ENCODE measurements at regions not wholly inside any gene's neighbourhood (a gene's known extent, or its start where the extent isn't known, plus 50 kb on each side); places are given as distances from the start of the nearest gene placed in this dataset.
"Not testable (repeated sequence)": the region's sequence is repeated elsewhere in the genome, so short reads cannot be mapped to it uniquely, and the experiment has no call there.

- DNase-seq (ENCODE audit: low spot score), result no peak
Measured at GRCh38 chr1:193402977-193403376, 216.6 kb upstream of the B3GALT2 start.

- DNase-seq (ENCODE audit: low spot score), result no peak
Measured at GRCh38 chr1:193402037-193402436, 215.6 kb upstream of the B3GALT2 start.

DNA sequence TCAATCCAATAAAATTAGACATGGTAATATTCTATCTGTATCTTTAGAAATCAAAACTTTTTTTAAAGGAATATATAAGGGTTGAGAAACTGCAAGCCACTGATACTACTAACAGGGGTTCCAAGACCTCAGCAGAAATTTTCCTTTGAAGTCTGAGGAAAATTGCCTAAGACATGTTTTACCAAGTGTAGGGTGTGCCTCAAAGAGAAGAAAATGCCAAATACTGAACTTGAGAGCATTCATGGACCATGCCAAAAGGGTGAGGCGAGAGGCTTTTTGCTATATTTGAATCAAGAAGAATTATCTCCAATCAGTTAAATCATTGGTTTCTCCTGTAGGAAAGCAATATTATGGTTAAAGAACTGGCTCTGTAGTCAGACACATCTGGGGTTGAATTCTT lies 207.9 kb upstream of the B3GALT2 start:
- no peak for DNase-seq (ENCODE audit: low spot score)

GRCh38 chr1:193392686-193393085 lies 206.3 kb upstream of the B3GALT2 start:
- no peak for DNase-seq (ENCODE audit: low spot score)

DNA sequence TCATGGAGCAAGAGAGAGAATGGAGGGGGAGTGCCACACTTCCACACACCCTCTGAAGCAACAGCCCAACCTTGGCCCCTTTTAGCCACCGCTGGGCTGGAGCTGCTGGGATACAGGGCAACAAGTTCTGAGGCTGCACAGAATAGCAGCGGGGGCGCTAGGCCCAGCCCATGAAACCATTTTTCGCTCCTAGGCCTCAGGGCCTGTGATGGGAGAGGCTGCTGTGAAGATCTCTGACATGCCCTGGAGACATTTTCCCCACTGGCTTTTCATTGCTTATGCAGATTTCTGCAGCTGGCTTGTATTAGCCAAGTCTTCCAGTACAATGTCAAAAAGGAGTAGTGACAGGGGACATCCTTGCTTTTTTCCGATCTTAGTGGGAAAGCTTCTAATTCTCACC lies 202.3 kb upstream of the B3GALT2 start:
- DNase-seq (ENCODE audit: low spot score), result no peak

DNA sequence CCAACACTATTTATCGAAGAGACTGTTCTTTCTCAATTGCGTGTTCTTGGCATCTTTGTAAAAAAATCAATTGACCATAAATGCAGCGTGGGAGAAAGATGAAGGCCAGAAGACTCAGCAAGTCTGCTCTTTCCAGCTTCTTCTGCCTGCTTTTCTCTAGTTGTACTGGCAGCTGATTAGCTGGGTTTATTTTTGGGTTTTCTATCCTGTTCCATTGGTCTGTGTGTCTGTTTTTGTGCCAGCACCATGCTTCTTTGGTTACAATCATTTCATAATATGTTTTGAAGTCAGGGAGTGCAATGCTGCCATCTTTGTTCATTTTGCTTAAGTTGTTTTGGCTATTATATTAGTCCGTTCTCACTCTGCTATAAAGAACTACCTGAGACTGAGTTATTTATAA lies 201.8 kb upstream of the B3GALT2 start:
- DNase-seq (ENCODE audit: low spot score), result no peak

- DNase-seq (ENCODE audit: low spot score), result no peak
Measured at GRCh38 chr1:193387406-193387805, 201.0 kb upstream of the B3GALT2 start.

DNA sequence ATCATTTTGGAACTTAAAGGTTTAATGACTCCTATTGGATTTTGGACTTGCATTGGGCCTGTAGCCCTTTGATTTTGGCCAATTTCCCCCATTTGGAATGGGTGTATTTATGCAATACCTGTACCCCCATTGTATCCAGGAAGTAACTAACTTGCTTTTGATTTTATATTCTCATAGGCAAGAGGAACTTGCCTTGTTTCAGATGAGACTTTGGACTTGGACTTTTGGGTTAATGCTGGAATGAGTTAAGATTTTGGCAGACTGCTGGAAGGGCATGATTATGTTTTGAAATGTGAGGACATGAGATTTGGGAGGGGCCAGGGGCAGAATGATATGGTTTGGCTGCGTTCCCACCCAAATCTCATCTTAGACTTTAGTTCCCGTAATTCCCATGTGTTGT lies 192.0 kb upstream of the B3GALT2 start:
- DNase-seq (ENCODE audit: low spot score), result not testable (repeated sequence)

DNA sequence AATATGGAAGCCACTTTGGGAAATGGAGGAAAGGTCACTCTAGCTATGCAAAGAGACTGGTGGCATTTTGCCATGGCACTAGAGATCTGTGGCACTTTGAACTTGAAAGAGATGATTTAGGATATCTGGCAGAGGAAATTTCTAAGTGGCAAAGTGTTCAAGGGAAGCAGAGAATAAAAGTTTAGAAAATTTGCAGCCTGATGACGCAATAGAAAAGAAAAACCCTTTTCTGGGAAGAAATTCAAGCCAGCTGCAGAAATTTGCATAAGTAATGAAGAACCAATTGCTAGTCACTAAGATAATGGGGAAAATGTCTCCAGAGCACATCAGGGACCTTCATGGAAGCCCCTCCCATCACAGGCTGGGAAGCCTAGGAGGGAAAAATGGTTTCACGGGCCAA lies 191.1 kb upstream of the B3GALT2 start:
- DNase-seq (ENCODE audit: low spot score), result no peak

- DNase-seq (ENCODE audit: low spot score), result no peak
Measured at GRCh38 chr1:193372553-193372952, 186.1 kb upstream of the B3GALT2 start.

- no peak for DNase-seq (ENCODE audit: low spot score)
Measured at GRCh38 chr1:193368302-193368701, 181.9 kb upstream of the B3GALT2 start.

GRCh38 chr1:193367863-193368262 lies 181.4 kb upstream of the B3GALT2 start:
- no peak for DNase-seq (ENCODE audit: low spot score)

- no peak for DNase-seq (ENCODE audit: low spot score)
Measured at GRCh38 chr1:193366764-193367507, 180.5 kb upstream of the B3GALT2 start.

GRCh38 chr1:193365966-193366365 lies 179.6 kb upstream of the B3GALT2 start:
- no peak for DNase-seq (ENCODE audit: low spot score)

DNA sequence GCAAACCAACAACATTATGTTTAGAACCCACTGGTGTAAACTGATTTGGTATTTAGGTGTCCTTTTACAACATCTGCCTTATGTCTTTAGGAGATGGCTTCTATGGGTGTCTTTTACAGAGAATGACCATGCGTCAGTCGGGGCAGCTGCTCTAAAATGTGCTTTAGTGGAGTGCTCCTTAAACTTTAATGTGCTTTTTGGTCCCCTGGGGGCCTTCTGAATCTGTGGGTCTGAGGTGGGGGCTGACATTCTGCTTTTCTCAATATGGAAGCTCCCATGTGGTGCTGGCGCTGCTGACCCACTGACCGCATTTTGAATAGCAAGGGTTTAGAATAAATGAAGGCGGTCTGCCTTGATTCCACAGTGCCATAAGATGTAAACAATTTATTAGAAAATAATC lies 173.2 kb upstream of the B3GALT2 start:
- DNase-seq (ENCODE audit: low spot score), result no peak

GRCh38 chr1:193358419-193358818 lies 172.0 kb upstream of the B3GALT2 start:
- no peak for DNase-seq (ENCODE audit: low spot score)

DNA sequence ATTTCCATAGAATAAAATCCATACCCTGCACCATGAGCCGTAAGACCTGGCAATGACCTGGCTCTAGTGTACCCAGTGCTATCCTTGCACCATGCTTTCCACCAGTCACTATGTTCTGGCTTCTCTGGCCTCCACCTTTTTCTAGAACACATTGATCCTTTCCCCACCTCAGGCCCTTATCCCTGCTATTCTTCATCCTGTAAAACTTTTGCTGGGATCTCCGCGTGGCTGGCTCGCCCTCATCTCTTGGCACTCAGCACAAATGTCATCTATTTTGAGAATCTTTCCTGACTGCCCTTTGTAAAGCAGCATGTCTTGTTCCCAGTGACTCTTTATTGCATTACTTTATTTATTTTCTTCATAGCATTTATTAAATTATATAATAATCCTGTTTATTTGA lies 169.8 kb upstream of the B3GALT2 start:
- no peak for DNase-seq (ENCODE audit: low spot score)

- no peak for DNase-seq (ENCODE audit: low spot score)
Measured at GRCh38 chr1:193355626-193356025, 169.2 kb upstream of the B3GALT2 start.

- DNase-seq (ENCODE audit: low spot score), result no peak
Measured at GRCh38 chr1:193355178-193355577, 168.8 kb upstream of the B3GALT2 start.

DNA sequence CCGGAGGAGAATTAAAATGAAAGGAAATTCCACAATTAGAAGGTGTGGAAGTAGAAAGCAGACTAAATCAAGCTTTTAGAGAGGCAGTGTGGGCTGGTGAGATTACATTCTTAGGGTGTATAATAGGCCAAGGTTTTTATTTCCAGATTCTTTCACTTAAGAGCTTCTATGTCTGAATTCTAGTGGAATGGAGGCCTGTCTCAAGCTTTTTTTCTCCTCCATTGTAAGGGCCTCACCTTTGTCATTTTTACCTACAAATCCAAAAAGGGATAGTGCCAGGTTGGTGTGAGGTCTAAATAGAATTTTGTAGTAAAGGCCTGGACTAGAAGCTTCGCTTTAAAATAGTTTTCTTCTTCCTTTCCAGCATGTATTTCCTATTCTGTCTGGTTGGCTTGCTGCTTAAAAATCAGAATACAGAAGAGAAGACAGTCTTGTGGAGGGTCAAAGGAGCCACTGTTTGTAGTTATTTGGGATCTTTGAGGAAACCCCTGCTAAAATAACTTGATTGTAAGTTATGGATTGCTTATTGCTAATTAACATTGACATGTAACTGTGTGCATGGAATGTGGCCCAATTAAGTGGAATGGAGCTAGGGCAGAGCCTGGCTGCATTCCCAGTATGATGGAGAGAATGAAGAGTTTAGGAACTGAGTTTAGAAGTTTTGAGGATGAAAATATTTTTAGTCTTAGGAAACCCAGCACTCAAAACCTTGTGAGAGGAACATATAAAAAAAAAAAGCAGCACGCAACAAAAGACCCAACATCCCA lies 162.5 kb upstream of the B3GALT2 start:
- DNase-seq (ENCODE audit: low spot score), result no peak

DNA sequence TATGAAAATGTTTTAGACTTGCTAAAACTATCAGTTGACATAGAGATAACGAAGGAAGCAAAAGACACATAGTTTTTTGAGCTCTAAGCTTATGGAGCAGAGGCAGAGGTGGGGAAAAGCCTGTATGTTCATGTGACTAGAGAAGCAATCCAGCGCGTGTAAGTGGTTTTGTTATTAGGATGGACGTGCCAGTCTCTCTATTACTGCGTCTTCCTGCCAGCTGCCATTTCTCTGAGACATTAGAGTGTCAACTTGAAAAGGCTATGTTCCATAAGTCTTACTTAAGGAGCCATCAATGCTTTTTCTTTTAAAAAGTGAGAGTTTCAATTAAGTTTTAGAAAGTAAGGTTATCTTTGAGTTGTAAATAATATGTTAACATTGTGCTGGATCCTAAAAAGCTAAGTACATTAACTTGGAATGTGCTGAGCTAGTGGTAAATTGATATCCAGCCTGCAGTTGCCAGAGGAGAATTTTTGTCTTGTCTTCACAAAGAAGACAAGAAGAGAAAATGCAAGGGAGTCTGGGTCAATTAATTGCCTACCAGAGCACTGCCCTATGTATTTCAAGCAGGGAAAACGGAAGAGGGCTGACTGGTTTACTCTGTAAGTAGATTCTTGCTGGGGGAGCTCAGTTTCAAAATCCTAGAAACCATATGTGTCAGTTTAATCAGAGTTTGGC lies 161.8 kb upstream of the B3GALT2 start:
- DNase-seq (ENCODE audit: low spot score), result no peak

DNA sequence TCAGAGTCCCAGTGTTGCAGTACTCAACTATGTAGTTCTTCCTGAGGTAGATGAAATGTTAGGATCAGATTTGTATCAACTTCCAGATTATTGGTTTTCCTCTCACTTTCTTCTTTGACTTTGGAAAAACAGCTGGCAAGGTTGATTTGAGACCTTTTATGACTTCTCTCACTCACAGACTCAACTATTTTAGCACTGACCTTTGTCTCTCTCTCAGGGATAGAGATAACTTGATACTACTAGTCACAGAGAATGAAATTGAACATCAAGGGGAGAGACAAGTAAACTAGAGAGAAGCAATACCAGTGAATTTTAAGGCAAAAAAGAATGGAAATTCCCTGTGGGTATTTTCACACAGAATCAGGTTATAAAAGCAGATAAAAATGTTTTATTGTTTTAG lies 159.7 kb upstream of the B3GALT2 start:
- no peak for DNase-seq (ENCODE audit: low spot score)

GRCh38 chr1:193342811-193343210 lies 156.4 kb upstream of the B3GALT2 start:
- DNase-seq (ENCODE audit: low spot score), result no peak

All from NAMALWA (cell line).